ENCODE measurements at regions not wholly inside any gene's neighbourhood (a gene's known extent, or its start where the extent isn't known, plus 50 kb on each side); places are given as distances from the start of the nearest gene placed in this dataset.
"Not testable (repeated sequence)": the region's sequence is repeated elsewhere in the genome, so short reads cannot be mapped to it uniquely, and the experiment has no call there.

- DNase-seq (ENCODE audit: low read depth in 2 of 3, low spot score in 2 of 3) = no peak
Observed at GRCh38 chr9:101897196-101897595, 158.7 kb upstream of the GRIN3A start.

GRCh38 chr9:101893661-101894646, 155.5 kb upstream of the GRIN3A start:
- DNase-seq (ENCODE audit: low read depth in 2 of 3, low spot score in 2 of 3) = no peak

GRCh38 chr9:101881508-101881907, 143.1 kb upstream of the GRIN3A start:
- no peak for DNase-seq (ENCODE audit: low read depth in 2 of 3, low spot score in 2 of 3)

GRCh38 chr9:101880846-101881245, 142.4 kb upstream of the GRIN3A start:
- no peak for DNase-seq (ENCODE audit: low read depth in 2 of 3, low spot score in 2 of 3)

- no peak for DNase-seq (ENCODE audit: low read depth in 2 of 3, low spot score in 2 of 3)
Observed at GRCh38 chr9:101878734-101879133, 140.3 kb upstream of the GRIN3A start.

GRCh38 chr9:101877439-101877838, 139.0 kb upstream of the GRIN3A start:
- no peak for DNase-seq (ENCODE audit: low read depth in 2 of 3, low spot score in 2 of 3)

- no peak for DNase-seq (ENCODE audit: low read depth in 2 of 3, low spot score in 2 of 3)
Observed at GRCh38 chr9:101861472-101861871, 123.0 kb upstream of the GRIN3A start.

- DNase-seq (ENCODE audit: low read depth in 2 of 3, low spot score in 2 of 3) = no peak
Observed at GRCh38 chr9:101860920-101861319, 122.5 kb upstream of the GRIN3A start.

GRCh38 chr9:101859620-101860019, 121.2 kb upstream of the GRIN3A start:
- DNase-seq (ENCODE audit: low read depth in 2 of 3, low spot score in 2 of 3) = no peak

GRCh38 chr9:101858026-101858425, 119.6 kb upstream of the GRIN3A start:
- DNase-seq (ENCODE audit: low read depth in 2 of 3, low spot score in 2 of 3) = no peak

GRCh38 chr9:101849102-101849707, 110.8 kb upstream of the GRIN3A start:
- DNase-seq (ENCODE audit: low read depth in 2 of 3, low spot score in 2 of 3) = no peak

GRCh38 chr9:101848485-101848919, 110.1 kb upstream of the GRIN3A start:
- no peak for DNase-seq (ENCODE audit: low read depth in 2 of 3, low spot score in 2 of 3)

GRCh38 chr9:101846161-101846560, 107.7 kb upstream of the GRIN3A start:
- DNase-seq (ENCODE audit: low read depth in 2 of 3, low spot score in 2 of 3) = no peak

- DNase-seq (ENCODE audit: low read depth in 2 of 3, low spot score in 2 of 3) = peak in 2 of 3 donors; percentile 44 to 77
Observed at GRCh38 chr9:101840694-101841188, 102.3 kb upstream of the GRIN3A start.

- DNase-seq (ENCODE audit: low read depth in 2 of 3, low spot score in 2 of 3) = not testable (repeated sequence)
Observed at GRCh38 chr9:101838988-101839387, 100.5 kb upstream of the GRIN3A start.

- no peak for DNase-seq (ENCODE audit: low read depth in 2 of 3, low spot score in 2 of 3)
Observed at GRCh38 chr9:101836021-101836420, 97.6 kb upstream of the GRIN3A start.

GRCh38 chr9:101832486-101832885, 94.0 kb upstream of the GRIN3A start:
- DNase-seq (ENCODE audit: low read depth in 2 of 3, low spot score in 2 of 3) = no peak

- not testable (repeated sequence) for DNase-seq (ENCODE audit: low read depth in 2 of 3, low spot score in 2 of 3)
Observed at GRCh38 chr9:101821450-101821849, 83.0 kb upstream of the GRIN3A start.

GRCh38 chr9:101820983-101821382, 82.5 kb upstream of the GRIN3A start:
- DNase-seq (ENCODE audit: low read depth in 2 of 3, low spot score in 2 of 3) = not testable (repeated sequence)

- DNase-seq (ENCODE audit: low read depth in 2 of 3, low spot score in 2 of 3) = no peak
Observed at GRCh38 chr9:101814064-101814463, 75.6 kb upstream of the GRIN3A start.

GRCh38 chr9:101807879-101808278, 69.4 kb upstream of the GRIN3A start:
- DNase-seq (ENCODE audit: low read depth in 2 of 3, low spot score in 2 of 3) = not testable (repeated sequence)

GRCh38 chr9:101796044-101796443, 57.6 kb upstream of the GRIN3A start:
- no peak for DNase-seq (ENCODE audit: low read depth in 2 of 3, low spot score in 2 of 3)
